ENCODE measurements at regions not wholly inside any gene's neighbourhood (a gene's known extent, or its start where the extent isn't known, plus 50 kb on each side); places are given as distances from the start of the nearest gene placed in this dataset.
"Not testable (repeated sequence)": the region's sequence is repeated elsewhere in the genome, so short reads cannot be mapped to it uniquely, and the experiment has no call there.

DNA sequence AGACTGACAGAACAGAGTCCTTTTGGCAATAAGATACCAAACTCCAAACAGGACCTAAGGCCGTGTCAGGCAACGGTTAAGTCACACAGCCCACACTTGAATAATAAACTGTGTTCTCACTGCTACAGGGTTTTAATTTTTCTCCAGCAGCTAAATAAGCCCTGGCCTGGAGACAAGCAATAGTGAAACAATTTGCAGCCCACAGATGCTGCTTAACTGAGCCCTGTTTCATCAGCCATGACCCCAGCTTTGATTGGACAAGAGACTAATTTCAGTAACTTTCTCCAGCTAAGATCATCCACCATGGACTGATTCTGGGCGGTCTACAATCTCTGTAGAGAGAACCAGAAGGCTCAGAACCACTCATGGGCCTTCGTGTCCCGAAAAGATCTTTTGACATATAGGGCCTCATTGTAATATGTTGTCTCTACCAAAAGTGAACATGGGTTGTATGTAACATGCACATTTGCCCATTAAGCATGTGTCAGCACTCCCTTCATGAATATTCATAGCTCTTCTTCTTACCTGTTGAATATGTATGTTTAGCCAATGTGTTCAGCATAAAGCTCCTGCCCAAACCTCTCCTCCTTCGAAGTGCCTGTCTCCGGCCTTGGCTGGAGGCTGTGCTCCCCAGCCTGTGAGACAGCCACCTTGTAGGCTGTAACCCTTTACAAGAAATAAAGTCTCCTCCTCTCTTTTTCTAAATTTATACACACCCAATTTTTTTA lies 223.1 kb upstream of the AKR1E2 start:
- no peak overlapping the region for H3K4me3 ChIP-seq (ENCODE audit: low read depth, low read length)
- no peak for DNase-seq (ENCODE audit: low read depth)
- TF ChIP-seq, protein P1, sequence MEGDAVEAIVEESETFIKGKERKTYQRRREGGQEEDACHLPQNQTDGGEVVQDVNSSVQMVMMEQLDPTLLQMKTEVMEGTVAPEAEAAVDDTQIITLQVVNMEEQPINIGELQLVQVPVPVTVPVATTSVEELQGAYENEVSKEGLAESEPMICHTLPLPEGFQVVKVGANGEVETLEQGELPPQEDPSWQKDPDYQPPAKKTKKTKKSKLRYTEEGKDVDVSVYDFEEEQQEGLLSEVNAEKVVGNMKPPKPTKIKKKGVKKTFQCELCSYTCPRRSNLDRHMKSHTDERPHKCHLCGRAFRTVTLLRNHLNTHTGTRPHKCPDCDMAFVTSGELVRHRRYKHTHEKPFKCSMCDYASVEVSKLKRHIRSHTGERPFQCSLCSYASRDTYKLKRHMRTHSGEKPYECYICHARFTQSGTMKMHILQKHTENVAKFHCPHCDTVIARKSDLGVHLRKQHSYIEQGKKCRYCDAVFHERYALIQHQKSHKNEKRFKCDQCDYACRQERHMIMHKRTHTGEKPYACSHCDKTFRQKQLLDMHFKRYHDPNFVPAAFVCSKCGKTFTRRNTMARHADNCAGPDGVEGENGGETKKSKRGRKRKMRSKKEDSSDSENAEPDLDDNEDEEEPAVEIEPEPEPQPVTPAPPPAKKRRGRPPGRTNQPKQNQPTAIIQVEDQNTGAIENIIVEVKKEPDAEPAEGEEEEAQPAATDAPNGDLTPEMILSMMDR (conservative IDR thresholded peaks at IDR 0.05; ENCODE audit: low read depth, low read length): no peak

DNA sequence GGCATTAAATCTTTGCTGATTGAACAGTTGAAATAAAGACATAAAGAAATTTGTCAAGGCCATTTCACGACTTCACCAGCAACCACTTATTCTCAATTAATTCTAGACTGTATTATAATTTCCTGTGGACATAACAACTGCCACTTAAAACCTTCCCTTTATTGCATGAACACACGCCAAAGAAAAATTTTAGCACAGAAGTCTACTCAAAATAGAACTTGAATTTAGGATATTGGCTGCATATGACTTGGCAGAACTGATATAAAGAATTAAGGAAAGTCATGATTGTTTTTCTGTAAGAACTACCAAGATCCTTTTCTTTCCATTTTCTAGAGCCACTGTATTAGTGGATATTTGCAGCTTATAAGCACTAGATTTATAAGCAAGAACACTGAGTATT lies 226.5 kb upstream of the AKR1E2 start:
- H3K4me3 ChIP-seq (ENCODE audit: low read depth, low read length): no peak overlapping the region
- DNase-seq (ENCODE audit: low read depth): no peak
- TF ChIP-seq, protein P1 (conservative IDR thresholded peaks at IDR 0.05; ENCODE audit: low read depth, low read length): no peak

DNA sequence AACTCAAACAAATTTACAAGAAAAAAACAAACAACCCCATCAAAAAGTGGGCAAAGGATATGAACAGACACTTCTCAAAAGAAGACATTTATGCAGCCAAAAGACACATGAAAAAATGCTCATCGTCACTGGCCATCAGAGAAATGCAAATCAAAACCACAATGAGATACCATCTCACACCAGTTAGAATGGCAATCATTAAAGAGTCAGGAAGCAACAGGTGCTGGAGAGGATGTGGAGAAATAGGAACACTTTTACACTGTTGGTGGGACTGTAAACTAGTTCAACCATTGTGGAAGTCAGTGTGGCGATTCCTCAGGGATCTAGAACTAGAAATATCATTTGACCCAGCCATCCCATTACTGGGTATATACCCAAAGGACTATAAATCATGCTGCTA lies 228.1 kb upstream of the AKR1E2 start:
- DNase-seq (ENCODE audit: low read depth); H3K4me3 ChIP-seq (ENCODE audit: low read depth, low read length): not testable (repeated sequence)

DNA sequence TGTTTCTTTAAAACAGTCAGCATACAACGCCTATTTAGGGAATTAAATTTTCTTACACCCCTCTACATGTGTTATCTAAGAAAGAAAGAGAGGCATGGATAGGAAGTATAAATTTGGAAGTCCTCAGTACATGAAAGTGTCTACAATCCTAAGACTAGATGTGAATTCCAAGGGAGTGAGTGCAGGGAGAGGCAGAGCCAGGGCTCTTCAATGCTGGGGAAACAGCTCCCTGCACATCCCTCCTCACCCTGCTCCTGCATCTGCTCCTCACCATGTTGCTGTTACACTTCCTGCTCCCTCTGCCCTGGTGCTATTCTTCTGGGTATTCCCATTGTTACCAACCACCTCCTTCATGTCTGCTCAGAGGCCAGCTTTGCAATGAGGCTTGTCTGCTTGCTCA lies 229.1 kb upstream of the AKR1E2 start:
- no peak overlapping the region for H3K4me3 ChIP-seq (ENCODE audit: low read depth, low read length)
- DNase-seq (ENCODE audit: low read depth): no peak
- TF ChIP-seq, protein P1 (conservative IDR thresholded peaks at IDR 0.05; ENCODE audit: low read depth, low read length): no peak

DNA sequence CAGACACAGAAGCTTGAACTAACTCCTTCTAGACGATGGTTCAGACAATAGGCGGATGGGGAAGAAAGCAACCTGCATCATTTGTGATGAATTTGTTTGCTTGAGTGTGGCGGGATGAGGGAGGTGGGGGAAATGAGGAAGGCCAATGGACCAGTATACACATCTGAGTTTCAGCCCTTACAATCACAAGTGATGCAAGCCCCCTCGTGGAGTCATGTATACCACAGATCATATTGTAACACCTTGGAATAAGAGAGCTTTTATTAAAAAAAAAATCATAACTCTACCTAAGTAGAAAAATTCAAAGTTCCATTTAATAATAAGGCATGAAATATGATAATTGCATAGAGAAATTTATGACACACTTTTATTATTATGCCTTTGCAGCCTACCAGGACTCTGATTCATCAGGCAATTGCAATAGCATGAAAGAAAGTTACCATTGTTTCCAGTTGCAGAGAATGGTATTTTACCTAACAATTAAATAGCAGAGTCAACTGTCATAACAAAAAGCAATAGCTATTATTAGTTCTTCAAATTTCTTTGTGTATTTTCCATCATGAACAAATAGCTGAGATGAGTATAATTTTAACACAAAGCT lies 230.2 kb upstream of the AKR1E2 start:
- TF ChIP-seq, protein P1 (conservative IDR thresholded peaks at IDR 0.05; ENCODE audit: low read depth, low read length): no peak
- no peak for DNase-seq (ENCODE audit: low read depth)
- H3K4me3 ChIP-seq (ENCODE audit: low read depth, low read length): no peak overlapping the region

DNA sequence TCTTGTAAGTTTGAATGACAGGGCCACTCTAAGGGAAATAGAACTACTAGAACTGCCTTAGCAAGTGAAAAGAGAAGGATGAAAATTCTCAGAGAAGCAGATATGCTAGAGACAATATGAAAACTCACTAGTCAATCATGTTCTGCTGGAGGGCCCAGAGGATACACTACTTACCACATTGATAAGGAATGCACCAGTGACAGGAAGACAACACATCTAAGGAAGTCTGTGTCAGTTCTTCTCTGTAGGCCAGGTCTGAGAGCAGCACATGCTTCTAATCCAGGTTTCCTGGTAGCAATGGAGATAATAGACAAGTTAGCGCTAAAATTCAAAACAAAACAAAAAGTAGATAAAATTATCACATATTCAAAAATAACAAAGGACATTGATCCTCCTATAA lies 235.2 kb upstream of the AKR1E2 start:
- DNase-seq (ENCODE audit: low read depth): no peak
- H3K4me3 ChIP-seq (ENCODE audit: low read depth, low read length): no peak overlapping the region
- TF ChIP-seq, protein P1 (conservative IDR thresholded peaks at IDR 0.05; ENCODE audit: low read depth, low read length): no peak

DNA sequence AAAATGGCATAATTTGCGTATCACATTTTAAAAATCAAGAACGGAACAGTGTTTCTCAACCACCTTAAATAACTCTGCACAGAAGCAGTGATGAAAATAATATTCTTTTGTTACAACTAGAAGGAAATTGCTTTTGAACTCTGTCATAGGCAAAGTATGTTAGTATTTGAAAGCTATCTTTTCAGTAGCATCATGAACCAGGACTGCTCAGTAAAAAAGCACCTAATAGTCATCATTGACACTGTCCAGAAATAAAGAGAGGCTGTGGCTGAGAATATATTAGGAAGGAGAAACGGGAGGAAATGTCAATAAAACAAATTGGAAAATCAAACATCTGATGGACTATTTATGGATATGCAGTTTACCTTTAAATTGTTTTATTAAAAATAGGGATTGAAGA lies 237.2 kb upstream of the AKR1E2 start:
- H3K4me3 ChIP-seq (ENCODE audit: low read depth, low read length): no peak overlapping the region
- TF ChIP-seq, protein P1 (conservative IDR thresholded peaks at IDR 0.05; ENCODE audit: low read depth, low read length): no peak
- DNase-seq (ENCODE audit: low read depth): no peak
